Hepatocyte (in vitro differentiated cells): ENCODE measurements at regions not wholly inside any gene's neighbourhood (a gene's known extent, or its start where the extent isn't known, plus 50 kb on each side); places are given as distances from the start of the nearest gene placed in this dataset.

Source experiments
- DNase-seq: peaks from one replicate; pipeline ENCODE4 v3.0.0-alpha.2; 2016; ENCODE audit warnings: low spot score
- H2AFZ ChIP-seq: fragments of 200-600 bp; sonication (generic); 2 replicates; pipeline ENCODE4 v1.6.0; 2016; ENCODE audit warnings: antibody characterized with exemption, mild to moderate bottlenecking
- H3K27ac ChIP-seq: fragments of 200-600 bp; sonication (generic); 2 replicates; pipeline ENCODE4 v1.5.1; 2016; ENCODE audit warnings: mild to moderate bottlenecking
- H3K27me3 ChIP-seq: fragments of 200-600 bp; sonication (generic); 2 replicates; pipeline ENCODE4 v1.6.1; 2016
- H3K36me3 ChIP-seq: fragments of 200-600 bp; sonication (generic); replicated peaks from 2 replicates; pipeline ENCODE4 v1.5.1; 2016; ENCODE audit warnings: low read depth; ENCODE audit not compliant: insufficient read depth
- H3K4me1 ChIP-seq: fragments of 200-600 bp; sonication (generic); 2 replicates; pipeline ENCODE4 v1.5.1; 2016; ENCODE audit warnings: mild to moderate bottlenecking, moderate library complexity; ENCODE audit not compliant: insufficient read depth
- H3K4me2 ChIP-seq: fragments of 200-600 bp; sonication (generic); 2 replicates; pipeline ENCODE4 v1.6.0; 2016
- H3K4me3 ChIP-seq: fragments of 200-600 bp; sonication (generic); 2 replicates; pipeline ENCODE4 v1.5.1; 2016; ENCODE audit warnings: mild to moderate bottlenecking
- H3K79me2 ChIP-seq: fragments of 200-600 bp; sonication (generic); 2 replicates; pipeline ENCODE4 v1.6.0; 2017; ENCODE audit warnings: mild to moderate bottlenecking
- H3K9me2 ChIP-seq: fragments of 200-600 bp; sonication (generic); replicated peaks from 2 replicates; pipeline ENCODE4 v1.6.0; 2017; ENCODE audit warnings: mild to moderate bottlenecking; ENCODE audit not compliant: insufficient read depth
- H3K9me3 ChIP-seq: fragments of 200-600 bp; sonication (generic); 2 replicates; pipeline ENCODE4 v1.5.1; 2016; ENCODE audit warnings: low read depth, mild to moderate bottlenecking
- H4K20me1 ChIP-seq: fragments of 200-600 bp; sonication (generic); 2 replicates; pipeline ENCODE4 v1.6.0; 2016; ENCODE audit warnings: mild to moderate bottlenecking; ENCODE audit not compliant: insufficient read depth, poor library complexity, severe bottlenecking
- CTCF ChIP-seq: fragments of 200-600 bp; sonication (generic); IDR thresholded peaks from 2 replicates; pipeline ENCODE4 v1.5.1; 2016; ENCODE audit warnings: antibody characterized with exemption, mild to moderate bottlenecking; ENCODE audit not compliant: poor library complexity
- EZH2 ChIP-seq: fragments of 200-600 bp; sonication (generic); IDR thresholded peaks from 2 replicates; pipeline ENCODE4 v1.6.1; 2016; ENCODE audit warnings: antibody characterized with exemption, mild to moderate bottlenecking, borderline replicate concordance
- EZH2phosphoT487 ChIP-seq: fragments of 200-600 bp; sonication (generic); IDR thresholded peaks from one replicate; pipeline ENCODE4 v1.6.1; 2018; ENCODE audit warnings: antibody characterized with exemption, mild to moderate bottlenecking, low read depth, moderate library complexity; ENCODE audit not compliant: unreplicated experiment, severe bottlenecking
- WGBS: methylation state at CpG from one replicate; pipeline ENCODE4 v1.1.6; 2016; ENCODE audit warnings: low lambda C conversion rate; ENCODE audit errors: missing lambda C conversion rate; 5-methylcytosine and 5-hydroxymethylcytosine counted together

GRCh38 chr6:137975188-137975940 lies 108.3 kb downstream of the TNFAIP3 start:
- 67% methylated on average over 6 of the region's 6 CpGs for WGBS
- TF ChIP-seq CTCF: peak; percentile 56
- no peak for TF ChIP-seq EZH2
- Histone ChIP-seq H3K27ac (no peak overlapping the region), H3K9me3 (no peaks in the 10 kb centered on the region), H3K36me3 (no peaks in the 10 kb centered on the region), H3K4me3 (no peak overlapping the region), H3K27me3 (no peaks in the 10 kb centered on the region), H3K4me2 (no peak overlapping the region), H3K4me1 (peaks cover 3% of the 10 kb centered on the region), H3K79me2 (no peaks in the 10 kb centered on the region), H2AFZ (no peak overlapping the region), H4K20me1 (no peaks in the 10 kb centered on the region), H3K9me2 (no peaks in the 10 kb centered on the region)
- DNase-seq: peak; percentile 18

- H3K9me3 ChIP-seq: no peaks in the 10 kb centered on the region
- H3K27ac ChIP-seq: no peak overlapping the region
- H3K79me2 ChIP-seq: no peaks in the 10 kb centered on the region
- no peak for DNase-seq
- no peaks in the 10 kb centered on the region for H4K20me1 ChIP-seq
- TF ChIP-seq EZH2 (no peak), CTCF (no peak)
- H3K27me3 ChIP-seq: no peaks in the 10 kb centered on the region
- no peaks in the 10 kb centered on the region for H3K36me3 ChIP-seq
- no peak overlapping the region for H3K4me2 ChIP-seq
- no peak overlapping the region for H3K4me3 ChIP-seq
- peaks cover 3% of the 10 kb centered on the region for H3K4me1 ChIP-seq
- H2AFZ ChIP-seq: no peak overlapping the region
- no peaks in the 10 kb centered on the region for H3K9me2 ChIP-seq
These were observed 109.4 kb downstream of the TNFAIP3 start for GRCh38 chr6:137976430-137976829.

GRCh38 chr6:137977206-137977605 lies 110.1 kb downstream of the TNFAIP3 start:
- no peak for DNase-seq
- Histone ChIP-seq H3K9me2 (no peaks in the 10 kb centered on the region), H3K4me1 (peaks cover 3% of the 10 kb centered on the region), H3K4me2 (no peak overlapping the region), H3K27ac (no peak overlapping the region), H3K79me2 (no peaks in the 10 kb centered on the region), H4K20me1 (no peaks in the 10 kb centered on the region), H3K4me3 (no peak overlapping the region), H3K9me3 (no peaks in the 10 kb centered on the region), H3K36me3 (no peaks in the 10 kb centered on the region), H3K27me3 (no peaks in the 10 kb centered on the region), H2AFZ (no peak overlapping the region)
- no peak for TF ChIP-seq CTCF
- TF ChIP-seq EZH2: no peak
- no peak for TF ChIP-seq EZH2phosphoT487
- WGBS: 91% methylated on average over 6 of the region's 6 CpGs

- TF ChIP-seq EZH2phosphoT487: no peak
- TF ChIP-seq EZH2: no peak
- TF ChIP-seq CTCF: no peak
- Histone ChIP-seq H3K4me2 (no peak overlapping the region), H3K27ac (peak overlapping the region; percentile 23), H3K79me2 (no peaks in the 10 kb centered on the region), H2AFZ (no peak overlapping the region), H3K36me3 (no peaks in the 10 kb centered on the region), H3K9me3 (no peaks in the 10 kb centered on the region), H3K4me3 (no peak overlapping the region), H3K9me2 (no peaks in the 10 kb centered on the region), H4K20me1 (no peaks in the 10 kb centered on the region), H3K27me3 (no peaks in the 10 kb centered on the region), H3K4me1 (peaks cover 3% of the 10 kb centered on the region)
- WGBS: 86% methylated on average over 3 of the region's 3 CpGs
- no peak for DNase-seq
These were observed 110.8 kb downstream of the TNFAIP3 start for GRCh38 chr6:137977814-137978213.
